Neural cell (in vitro differentiated cells): ENCODE measurements at regions not wholly inside any gene's neighbourhood (a gene's known extent, or its start where the extent isn't known, plus 50 kb on each side); places are given as distances from the start of the nearest gene placed in this dataset.

Experiments used
- H2AFZ ChIP-seq: fragments of 200-600, 300-800 bp; sonication (generic), shearing (Covaris generic); 2 replicates; pipeline ENCODE4 v1.6.0; 2014; ENCODE audit warnings: low read depth, mild to moderate bottlenecking, antibody characterized with exemption, low read length, moderate library complexity
- H3F3A ChIP-seq: fragments of 200-600 bp; shearing (Covaris generic); 2 replicates; pipeline ENCODE4 v1.6.1; 2016; ENCODE audit warnings: mild to moderate bottlenecking, moderate library complexity, mixed read lengths, antibody characterized with exemption, low read length; ENCODE audit not compliant: insufficient read depth, poor library complexity, severe bottlenecking
- H3K27ac ChIP-seq: fragments of 200-600, 300-800 bp; sonication (generic), shearing (Covaris generic); 2 replicates; pipeline ENCODE4 v1.5.1; 2014; ENCODE audit warnings: mild to moderate bottlenecking, low read length, moderate library complexity
- H3K27me3 ChIP-seq: fragments of 300-800, 200-600 bp; sonication (generic), shearing (Covaris generic); 2 replicates; pipeline ENCODE4 v1.6.0; 2014; ENCODE audit warnings: mild to moderate bottlenecking, low read depth, low read length, moderate library complexity; ENCODE audit not compliant: insufficient read depth
- H3K36me3 ChIP-seq: fragments of 300-800, 200-600 bp; sonication (generic), shearing (Covaris generic); 2 replicates; pipeline ENCODE4 v1.5.1; 2014; ENCODE audit warnings: mild to moderate bottlenecking, antibody characterized with exemption, low read length, moderate library complexity; ENCODE audit not compliant: insufficient read depth
- H3K4me2 ChIP-seq: fragments of 300-800, 200-600 bp; sonication (generic), shearing (Covaris generic); 2 replicates; pipeline ENCODE4 v1.6.0; 2014; ENCODE audit warnings: mild to moderate bottlenecking, low read length
- H3K4me3 ChIP-seq: fragments of 300-800, 200-600 bp; sonication (generic), shearing (Covaris generic); 2 replicates; pipeline ENCODE4 v1.5.1; 2014; ENCODE audit warnings: mild to moderate bottlenecking, low read length, moderate library complexity
- H3K79me2 ChIP-seq: fragments of 200-600 bp; shearing (Covaris generic); replicated peaks from 2 replicates; pipeline ENCODE4 v1.6.0; 2014; ENCODE audit warnings: mild to moderate bottlenecking, low read length, moderate library complexity; ENCODE audit not compliant: insufficient read depth
- H3K9ac ChIP-seq: fragments of 300-800, 200-600 bp; sonication (generic), shearing (Covaris generic); 2 replicates; pipeline ENCODE4 v1.6.1; 2016; ENCODE audit warnings: mild to moderate bottlenecking, low read length, mixed read lengths
- H3K9me2 ChIP-seq: fragments of 200-600 bp; shearing (Covaris generic); 2 replicates; pipeline ENCODE4 v1.6.1; 2016; ENCODE audit warnings: mild to moderate bottlenecking, low read length, mixed read lengths; ENCODE audit not compliant: insufficient read depth
- H3K9me3 ChIP-seq: fragments of 200-600, 300-800 bp; sonication (generic), shearing (Covaris generic); 2 replicates; pipeline ENCODE4 v1.6.1; 2016; ENCODE audit warnings: mild to moderate bottlenecking, mixed run types, low read length, moderate library complexity, mixed read lengths
- H4K20me1 ChIP-seq: fragments of 200-600 bp; shearing (Covaris generic); 2 replicates; pipeline ENCODE4 v1.6.1; 2016; ENCODE audit warnings: mild to moderate bottlenecking, mixed run types; ENCODE audit not compliant: insufficient read depth
- EP300 ChIP-seq: fragments of 450-650 bp; conservative IDR thresholded peaks from 2 replicates; pipeline ENCODE4 v1.6.1; 2014; ENCODE audit warnings: antibody characterized with exemption, mild to moderate bottlenecking, moderate library complexity; ENCODE audit not compliant: poor library complexity, severe bottlenecking
- EZH2 ChIP-seq: fragments of 200-600, 300-800 bp; shearing (Covaris generic), sonication (generic); IDR thresholded peaks from 2 replicates; pipeline ENCODE4 v1.6.1; 2014; ENCODE audit warnings: antibody characterized with exemption, low read length, borderline replicate concordance, mild to moderate bottlenecking; ENCODE audit not compliant: insufficient read depth, poor library complexity, severe bottlenecking
- MXI1 ChIP-seq: fragments of 450-650 bp; conservative IDR thresholded peaks from 2 replicates; pipeline ENCODE4 v1.6.1; 2014; ENCODE audit warnings: antibody characterized with exemption, mild to moderate bottlenecking; ENCODE audit not compliant: poor library complexity, severe bottlenecking
- POLR2AphosphoS5 ChIP-seq: IDR thresholded peaks from 2 replicates; pipeline ENCODE4 v1.6.1; 2012
- RAD21 ChIP-seq: fragments of 450-650 bp; conservative IDR thresholded peaks from 2 replicates; pipeline ENCODE4 v1.6.1; 2014; ENCODE audit warnings: antibody characterized with exemption, mild to moderate bottlenecking, moderate library complexity
- SMC3 ChIP-seq: fragments of 450-650 bp; conservative IDR thresholded peaks from 2 replicates; pipeline ENCODE4 v1.6.1; 2014; ENCODE audit warnings: antibody characterized with exemption, mild to moderate bottlenecking, moderate library complexity; ENCODE audit not compliant: poor library complexity
- TAF1 ChIP-seq: IDR thresholded peaks from 2 replicates; pipeline ENCODE4 v1.6.1; 2012; ENCODE audit warnings: low read depth
- TF ChIP-seq, protein P1 (sequence below): IDR thresholded peaks from 2 replicates; pipeline ENCODE4 v1.6.1; 2012; ENCODE audit warnings: borderline replicate concordance
- TF ChIP-seq, protein P2 (sequence below): fragments of 450-650 bp; IDR thresholded peaks from 2 replicates; pipeline ENCODE4 v1.5.1; 2014; ENCODE audit warnings: antibody characterized with exemption, mild to moderate bottlenecking, moderate library complexity; ENCODE audit not compliant: poor library complexity, severe bottlenecking

DNA sequence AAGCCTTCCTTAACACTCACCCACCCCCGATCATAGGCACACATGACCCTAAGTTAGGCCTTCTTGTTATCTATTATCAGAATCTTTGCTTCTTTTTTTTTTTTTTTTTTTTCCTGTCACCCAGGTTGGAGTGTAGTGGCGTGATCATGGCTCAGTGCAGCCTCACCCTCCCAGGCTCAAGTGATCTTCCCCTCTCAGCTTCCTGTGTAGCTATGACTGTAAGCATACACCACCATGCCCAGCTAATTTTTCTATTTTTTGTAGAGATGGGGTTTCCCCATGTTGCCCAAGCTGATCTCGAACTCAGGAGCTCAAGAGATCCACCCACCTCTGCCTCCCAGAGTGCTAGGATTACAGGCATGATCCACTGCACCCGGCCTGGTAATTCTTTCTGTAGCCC lies 328.7 kb downstream of the NR4A2 start:
- Histone ChIP-seq H3K27me3 (no peaks in the 10 kb centered on the region), H3K4me2 (no peak overlapping the region), H4K20me1 (no peaks in the 10 kb centered on the region), H3K9me2 (no peaks in the 10 kb centered on the region), H3K9me3 (no peaks in the 10 kb centered on the region), H3K9ac (no peak overlapping the region), H3K4me3 (no peak overlapping the region), H3K27ac (no peak overlapping the region), H2AFZ (no peak overlapping the region), H3K79me2 (no peaks in the 10 kb centered on the region), H3K36me3 (no peaks in the 10 kb centered on the region), H3F3A (no peaks in the 10 kb centered on the region)
- TF ChIP-seq EZH2 (no peak), POLR2AphosphoS5 (no peak), RAD21 (no peak), MXI1 (no peak), EP300 (no peak)
- TF ChIP-seq, protein P1, sequence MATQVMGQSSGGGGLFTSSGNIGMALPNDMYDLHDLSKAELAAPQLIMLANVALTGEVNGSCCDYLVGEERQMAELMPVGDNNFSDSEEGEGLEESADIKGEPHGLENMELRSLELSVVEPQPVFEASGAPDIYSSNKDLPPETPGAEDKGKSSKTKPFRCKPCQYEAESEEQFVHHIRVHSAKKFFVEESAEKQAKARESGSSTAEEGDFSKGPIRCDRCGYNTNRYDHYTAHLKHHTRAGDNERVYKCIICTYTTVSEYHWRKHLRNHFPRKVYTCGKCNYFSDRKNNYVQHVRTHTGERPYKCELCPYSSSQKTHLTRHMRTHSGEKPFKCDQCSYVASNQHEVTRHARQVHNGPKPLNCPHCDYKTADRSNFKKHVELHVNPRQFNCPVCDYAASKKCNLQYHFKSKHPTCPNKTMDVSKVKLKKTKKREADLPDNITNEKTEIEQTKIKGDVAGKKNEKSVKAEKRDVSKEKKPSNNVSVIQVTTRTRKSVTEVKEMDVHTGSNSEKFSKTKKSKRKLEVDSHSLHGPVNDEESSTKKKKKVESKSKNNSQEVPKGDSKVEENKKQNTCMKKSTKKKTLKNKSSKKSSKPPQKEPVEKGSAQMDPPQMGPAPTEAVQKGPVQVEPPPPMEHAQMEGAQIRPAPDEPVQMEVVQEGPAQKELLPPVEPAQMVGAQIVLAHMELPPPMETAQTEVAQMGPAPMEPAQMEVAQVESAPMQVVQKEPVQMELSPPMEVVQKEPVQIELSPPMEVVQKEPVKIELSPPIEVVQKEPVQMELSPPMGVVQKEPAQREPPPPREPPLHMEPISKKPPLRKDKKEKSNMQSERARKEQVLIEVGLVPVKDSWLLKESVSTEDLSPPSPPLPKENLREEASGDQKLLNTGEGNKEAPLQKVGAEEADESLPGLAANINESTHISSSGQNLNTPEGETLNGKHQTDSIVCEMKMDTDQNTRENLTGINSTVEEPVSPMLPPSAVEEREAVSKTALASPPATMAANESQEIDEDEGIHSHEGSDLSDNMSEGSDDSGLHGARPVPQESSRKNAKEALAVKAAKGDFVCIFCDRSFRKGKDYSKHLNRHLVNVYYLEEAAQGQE = no peak

DNA sequence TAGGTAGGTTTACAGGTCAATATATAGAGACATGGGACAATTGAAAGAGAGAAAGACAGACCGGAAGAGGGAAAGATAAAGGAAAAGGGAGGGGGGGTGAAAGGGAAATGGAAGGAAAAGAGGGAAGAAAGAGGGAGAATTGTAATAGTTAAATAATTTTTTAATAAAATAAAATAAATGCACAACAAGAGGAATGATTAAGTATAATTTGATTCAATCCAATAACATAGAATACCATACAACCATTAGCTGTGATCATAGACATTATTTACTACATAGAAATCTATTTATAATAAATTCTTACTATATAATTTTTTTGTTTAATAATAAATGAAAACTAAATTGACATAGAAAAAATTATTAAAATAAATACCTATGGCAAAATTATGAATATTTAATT lies 330.7 kb downstream of the NR4A2 start:
- Histone ChIP-seq H3K9me3 (no peaks in the 10 kb centered on the region), H3K9me2 (no peaks in the 10 kb centered on the region), H2AFZ (no peak overlapping the region), H3K4me2 (no peak overlapping the region), H3K27ac (no peak overlapping the region), H3K27me3 (no peaks in the 10 kb centered on the region), H3K36me3 (no peaks in the 10 kb centered on the region), H3K4me3 (no peak overlapping the region), H3F3A (no peaks in the 10 kb centered on the region), H4K20me1 (no peaks in the 10 kb centered on the region), H3K9ac (no peak overlapping the region), H3K79me2 (no peaks in the 10 kb centered on the region)
- TF ChIP-seq POLR2AphosphoS5 (no peak), RAD21 (no peak), MXI1 (no peak), TAF1 (no peak), SMC3 (no peak), EZH2 (no peak), EP300 (no peak)
- TF ChIP-seq, protein P1 = no peak
- TF ChIP-seq, protein P2, sequence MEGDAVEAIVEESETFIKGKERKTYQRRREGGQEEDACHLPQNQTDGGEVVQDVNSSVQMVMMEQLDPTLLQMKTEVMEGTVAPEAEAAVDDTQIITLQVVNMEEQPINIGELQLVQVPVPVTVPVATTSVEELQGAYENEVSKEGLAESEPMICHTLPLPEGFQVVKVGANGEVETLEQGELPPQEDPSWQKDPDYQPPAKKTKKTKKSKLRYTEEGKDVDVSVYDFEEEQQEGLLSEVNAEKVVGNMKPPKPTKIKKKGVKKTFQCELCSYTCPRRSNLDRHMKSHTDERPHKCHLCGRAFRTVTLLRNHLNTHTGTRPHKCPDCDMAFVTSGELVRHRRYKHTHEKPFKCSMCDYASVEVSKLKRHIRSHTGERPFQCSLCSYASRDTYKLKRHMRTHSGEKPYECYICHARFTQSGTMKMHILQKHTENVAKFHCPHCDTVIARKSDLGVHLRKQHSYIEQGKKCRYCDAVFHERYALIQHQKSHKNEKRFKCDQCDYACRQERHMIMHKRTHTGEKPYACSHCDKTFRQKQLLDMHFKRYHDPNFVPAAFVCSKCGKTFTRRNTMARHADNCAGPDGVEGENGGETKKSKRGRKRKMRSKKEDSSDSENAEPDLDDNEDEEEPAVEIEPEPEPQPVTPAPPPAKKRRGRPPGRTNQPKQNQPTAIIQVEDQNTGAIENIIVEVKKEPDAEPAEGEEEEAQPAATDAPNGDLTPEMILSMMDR = no peak
